GM19025 (cell line): ENCODE measurements at regions not wholly inside any gene's neighbourhood (a gene's known extent, or its start where the extent isn't known, plus 50 kb on each side); places are given as distances from the start of the nearest gene placed in this dataset.
"Not testable (repeated sequence)": the region's sequence is repeated elsewhere in the genome, so short reads cannot be mapped to it uniquely, and the experiment has no call there.

Experiments
- ATAC-seq: cut with Tn5 transposase; IDR thresholded peaks from one replicate; pipeline ENCODE4 v1.9.1; 2021; ENCODE audit warnings: mild to moderate bottlenecking, low read depth, moderate library complexity; ENCODE audit not compliant: unreplicated experiment

- ATAC-seq: not testable (repeated sequence)
Observed at GRCh38 chr17:71205951-71206350, 914.9 kb upstream of the SOX9 start.

DNA sequence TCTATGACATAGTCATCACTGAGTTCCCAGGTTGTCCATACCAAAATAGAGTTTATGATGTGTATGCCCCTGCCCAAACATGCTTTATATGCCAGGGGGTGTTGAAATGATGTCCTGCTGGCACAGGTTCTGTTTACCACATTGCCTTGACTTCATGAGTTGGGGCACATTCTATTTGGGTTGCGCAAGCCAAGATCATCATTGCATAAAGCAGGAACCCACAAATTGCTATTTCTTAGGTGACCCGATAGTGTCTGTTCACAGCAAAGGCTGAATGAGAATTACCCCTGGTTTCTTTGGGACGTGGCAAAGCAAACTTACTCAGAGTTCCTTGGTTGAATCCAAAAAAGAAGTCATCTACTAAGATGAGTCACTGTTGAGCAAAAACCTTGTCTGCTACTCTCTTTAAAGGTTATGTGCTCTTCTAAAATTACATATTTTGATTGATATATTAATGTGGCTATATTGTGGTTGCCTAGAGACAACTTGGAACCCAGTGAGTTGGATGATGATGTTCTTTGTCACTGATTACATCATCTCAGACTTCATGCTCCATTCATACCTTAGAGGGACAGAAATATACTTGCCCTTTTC, 912.6 kb upstream of the SOX9 start:
- no peak for ATAC-seq

GRCh38 chr17:71213936-71214335, 906.9 kb upstream of the SOX9 start:
- ATAC-seq: no peak

DNA sequence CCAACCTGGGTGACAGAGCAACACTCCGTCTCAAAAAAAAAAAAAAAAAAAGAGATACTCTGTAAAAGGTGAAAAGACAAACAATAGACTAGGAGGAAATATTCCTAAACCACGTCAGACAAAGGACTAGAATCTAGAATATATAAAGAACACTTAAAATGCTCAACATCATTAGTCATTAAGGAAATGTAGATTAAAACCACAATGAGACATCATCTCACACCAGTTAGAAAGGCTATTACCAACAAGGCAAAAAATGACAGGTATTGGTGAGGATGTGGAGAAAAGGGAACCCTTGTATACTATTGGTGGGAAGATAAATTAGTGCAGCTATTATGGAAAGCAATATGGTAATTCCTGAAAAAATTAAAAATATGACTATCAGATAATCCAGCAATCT, 903.1 kb upstream of the SOX9 start:
- ATAC-seq: no peak

GRCh38 chr17:71224824-71225575, 895.8 kb upstream of the SOX9 start:
- ATAC-seq: no peak

- ATAC-seq: no peak
Observed at GRCh38 chr17:71227841-71228240, 893.0 kb upstream of the SOX9 start.

GRCh38 chr17:71229070-71229469, 891.8 kb upstream of the SOX9 start:
- ATAC-seq: no peak

- no peak for ATAC-seq
Observed at GRCh38 chr17:71232801-71233559, 887.8 kb upstream of the SOX9 start.

GRCh38 chr17:71234349-71234748, 886.5 kb upstream of the SOX9 start:
- no peak for ATAC-seq

- no peak for ATAC-seq
Observed at GRCh38 chr17:71237903-71238538, 882.8 kb upstream of the SOX9 start.

GRCh38 chr17:71247441-71248015, 873.3 kb upstream of the SOX9 start:
- ATAC-seq: no peak

- no peak for ATAC-seq
Observed at GRCh38 chr17:71251276-71251675, 869.5 kb upstream of the SOX9 start.

DNA sequence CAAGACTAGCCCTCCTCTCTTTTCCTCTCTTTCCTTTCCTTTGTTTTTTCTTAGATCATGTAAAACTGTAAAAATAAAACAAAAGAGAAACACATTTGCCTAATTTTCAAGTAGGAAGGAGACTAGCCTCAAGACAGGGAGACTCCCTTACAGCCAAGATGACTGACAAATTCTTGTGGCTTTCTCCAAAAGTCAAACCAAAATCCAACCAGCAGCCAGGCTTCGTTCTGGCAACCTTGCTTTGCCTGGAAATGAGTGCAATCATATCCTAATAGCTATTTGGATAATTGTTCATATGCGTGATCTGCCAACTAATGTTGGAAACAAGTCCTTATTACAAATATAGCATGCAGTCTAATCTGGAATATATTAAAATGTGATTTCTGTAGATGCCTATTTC, 868.9 kb upstream of the SOX9 start:
- no peak for ATAC-seq

GRCh38 chr17:71252436-71252835, 868.4 kb upstream of the SOX9 start:
- no peak for ATAC-seq

- no peak for ATAC-seq
Observed at GRCh38 chr17:71257096-71257495, 863.7 kb upstream of the SOX9 start.

- ATAC-seq: no peak
Observed at GRCh38 chr17:71260366-71260940, 860.4 kb upstream of the SOX9 start.

- no peak for ATAC-seq
Observed at GRCh38 chr17:71262586-71262985, 858.2 kb upstream of the SOX9 start.

DNA sequence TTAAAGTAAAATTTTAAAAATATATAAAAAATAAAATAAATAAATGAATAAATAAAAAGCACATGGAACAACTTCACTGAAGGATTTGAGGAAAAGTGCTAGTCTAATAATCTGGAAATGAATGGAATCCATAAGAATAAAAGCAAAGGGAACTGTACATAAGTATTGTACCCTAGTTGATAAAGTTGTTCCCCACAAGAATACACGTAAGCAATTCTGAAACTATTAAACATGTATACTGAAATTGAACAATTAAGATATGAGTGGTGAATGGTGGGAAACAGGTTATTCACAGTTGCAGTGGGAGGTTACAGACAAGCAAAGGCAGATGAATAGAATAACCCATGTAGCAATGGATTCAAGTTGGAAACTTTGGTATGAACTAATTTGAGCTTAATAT, 853.2 kb upstream of the SOX9 start:
- no peak for ATAC-seq

- ATAC-seq: no peak
Observed at GRCh38 chr17:71269201-71269600, 851.6 kb upstream of the SOX9 start.

DNA sequence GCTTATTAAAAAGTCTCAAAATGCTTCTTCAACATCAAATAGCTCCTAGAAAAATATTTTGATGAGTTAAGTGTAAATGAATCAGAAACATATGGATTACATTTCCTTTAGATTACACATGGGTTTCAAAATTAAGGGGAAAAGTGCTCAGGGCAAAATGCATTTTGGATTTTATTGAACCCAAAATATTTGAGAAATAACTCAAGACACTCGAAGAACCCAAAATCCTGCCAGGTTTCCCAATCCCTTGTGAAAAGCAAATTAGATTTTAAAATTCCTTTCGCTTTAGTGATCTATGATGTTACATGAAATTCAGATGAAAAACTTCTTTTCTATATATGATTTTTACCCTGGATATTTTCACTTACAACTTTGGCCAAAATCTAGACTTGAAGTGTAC, 847.4 kb upstream of the SOX9 start:
- ATAC-seq: no peak
